ENCODE measurements at regions not wholly inside any gene's neighbourhood (a gene's known extent, or its start where the extent isn't known, plus 50 kb on each side); places are given as distances from the start of the nearest gene placed in this dataset.

DNA sequence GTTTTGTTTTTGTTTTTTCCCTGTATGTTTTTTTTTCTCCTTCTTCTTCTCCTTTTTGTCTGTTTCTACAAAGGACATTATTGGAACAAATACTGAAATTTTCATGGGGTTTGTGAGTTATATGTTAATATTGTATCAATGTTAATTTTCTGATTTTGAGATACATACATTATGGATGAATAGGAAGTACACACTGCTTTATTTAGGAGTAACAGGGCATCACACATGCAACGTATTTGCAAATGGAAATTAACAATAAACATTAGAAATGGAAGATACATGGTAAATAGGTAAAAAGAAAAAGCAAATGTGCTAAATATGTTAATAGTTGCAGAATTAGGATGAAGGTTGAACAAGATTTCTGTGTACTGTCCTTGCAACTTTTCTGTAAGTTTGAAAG is 477.2 kb upstream of the INTU start:
- no peak for DNase-seq

DNA sequence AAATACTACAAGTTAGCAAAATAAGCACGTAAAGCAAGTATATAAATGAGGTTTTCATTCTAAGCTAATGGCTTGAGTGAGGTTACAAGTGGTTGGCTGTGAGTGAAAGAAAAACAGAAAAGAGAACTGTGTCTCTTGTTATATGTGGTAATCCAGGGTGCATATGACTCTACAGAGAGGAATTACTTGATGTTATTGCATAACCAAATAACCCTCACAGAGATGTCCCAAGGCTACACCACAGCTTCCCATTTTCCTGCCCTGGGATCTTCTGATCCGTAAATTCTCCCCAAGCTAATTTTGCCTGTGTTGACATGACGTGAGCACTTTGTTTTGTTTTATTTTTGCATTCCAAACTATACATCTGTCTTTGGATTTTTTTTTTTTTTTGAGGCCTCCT is 470.0 kb upstream of the INTU start:
- DNase-seq: no peak

DNA sequence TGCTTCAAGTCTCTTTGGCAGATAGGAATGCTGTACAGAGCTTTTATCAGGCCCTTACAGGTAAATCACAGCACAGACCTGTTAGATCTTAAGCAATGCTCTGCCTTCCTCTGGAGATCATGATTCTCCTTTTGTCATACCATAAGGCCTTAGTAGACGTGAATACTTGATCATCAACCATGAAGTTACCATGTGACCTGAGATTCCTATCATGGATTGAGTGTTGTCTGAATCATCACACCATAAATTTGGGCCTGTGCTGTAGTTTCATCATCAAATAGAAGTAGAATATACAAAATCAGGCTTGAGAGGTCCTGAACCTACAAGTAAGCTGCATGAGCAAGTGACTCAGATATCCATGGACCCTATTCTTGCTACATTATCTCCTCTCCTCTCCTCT is 466.8 kb upstream of the INTU start:
- DNase-seq: no peak

DNA sequence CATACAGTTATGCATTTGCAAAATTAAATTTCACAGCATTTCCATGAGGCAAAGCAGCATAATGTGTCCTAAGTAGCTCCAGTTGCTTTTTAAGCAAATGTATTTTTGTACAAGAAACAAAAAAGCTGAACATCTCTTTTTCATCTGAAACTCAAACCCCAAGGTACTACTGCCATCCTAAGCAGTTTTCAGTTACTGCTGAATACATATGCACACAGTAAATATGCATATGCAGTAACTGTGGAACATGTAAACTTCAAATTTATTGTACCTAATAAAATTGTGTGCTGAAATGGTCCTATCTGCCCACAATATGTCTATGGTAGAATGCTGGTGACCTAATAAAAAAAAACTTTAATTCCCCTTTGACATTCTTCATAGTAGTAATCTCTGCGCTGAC is 458.6 kb upstream of the INTU start:
- no peak for DNase-seq

DNA sequence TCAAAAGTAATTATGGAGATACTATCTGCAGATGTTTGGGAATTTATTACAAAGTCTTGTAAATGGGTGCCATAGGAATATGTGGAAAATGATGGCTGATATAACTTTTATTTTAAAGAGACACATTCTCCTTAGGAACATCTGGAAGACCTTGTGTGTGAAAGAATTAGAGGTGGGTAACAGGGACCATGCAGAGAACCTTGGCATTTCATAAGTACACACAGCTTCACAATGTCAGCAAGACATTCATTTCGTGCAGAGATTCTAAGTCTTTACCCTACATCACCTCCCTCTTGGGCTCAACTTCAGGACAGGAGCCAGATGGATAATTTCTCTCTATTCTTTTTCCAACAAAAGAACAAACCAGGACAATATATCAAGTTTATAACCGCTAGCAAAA is 458.1 kb upstream of the INTU start:
- DNase-seq: peak; percentile 49

DNA sequence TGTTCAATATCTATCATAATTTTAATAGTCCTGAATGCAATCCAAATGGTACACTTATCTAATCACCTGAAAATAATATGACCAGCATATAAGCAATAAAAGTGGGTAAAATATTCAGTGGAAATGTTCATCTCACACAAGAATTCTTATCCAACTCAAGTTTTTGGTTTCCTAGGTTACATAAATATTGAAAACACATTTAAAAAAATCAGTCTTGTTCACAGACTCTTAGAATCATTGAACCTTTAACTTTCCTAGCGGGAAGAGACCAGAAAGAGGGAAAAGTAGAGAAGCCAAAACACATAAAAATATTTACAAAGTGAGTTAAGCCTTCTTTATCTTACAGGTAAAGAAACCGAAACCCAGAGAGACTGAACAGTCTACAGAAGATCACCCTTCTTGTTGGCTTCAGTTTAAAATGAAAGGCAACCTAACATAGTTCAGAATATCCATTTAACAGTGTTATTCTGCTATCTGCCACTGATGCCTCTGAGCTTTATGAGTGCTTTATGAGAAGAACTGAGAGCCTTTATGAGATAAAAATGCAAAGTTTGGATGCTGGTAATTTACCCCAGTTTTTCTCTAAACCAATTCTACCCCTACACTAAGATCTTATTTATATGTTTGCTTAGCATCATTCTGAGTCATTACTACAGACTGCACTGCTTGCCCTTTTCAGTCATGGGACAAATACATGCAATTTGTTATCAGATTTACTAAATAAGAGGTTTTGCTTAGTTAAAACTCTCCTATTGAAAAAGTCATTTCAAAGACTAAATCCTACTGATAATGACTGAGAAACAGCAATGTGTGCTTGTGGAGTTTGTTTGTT is 453.3 kb upstream of the INTU start:
- no peak for DNase-seq

DNA sequence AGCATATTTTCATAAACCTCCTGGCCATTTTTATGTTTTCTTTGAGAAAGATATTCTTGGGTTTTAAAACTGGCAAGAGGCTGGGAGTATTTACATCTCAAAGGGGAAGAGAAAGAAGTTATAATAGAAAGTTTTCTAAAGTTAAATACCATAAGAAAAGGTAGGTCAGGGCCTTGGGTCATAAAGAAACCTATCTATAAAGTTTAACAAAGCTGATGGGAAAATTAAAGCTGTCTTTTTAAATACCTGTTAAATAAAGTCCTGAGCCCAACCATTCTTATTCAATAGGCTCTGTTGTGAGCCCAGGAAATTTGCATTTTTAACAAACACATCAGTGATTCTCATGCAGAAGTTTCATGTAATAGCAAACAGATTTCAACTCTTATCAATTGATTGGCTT is 451.8 kb upstream of the INTU start:
- DNase-seq: no peak

DNA sequence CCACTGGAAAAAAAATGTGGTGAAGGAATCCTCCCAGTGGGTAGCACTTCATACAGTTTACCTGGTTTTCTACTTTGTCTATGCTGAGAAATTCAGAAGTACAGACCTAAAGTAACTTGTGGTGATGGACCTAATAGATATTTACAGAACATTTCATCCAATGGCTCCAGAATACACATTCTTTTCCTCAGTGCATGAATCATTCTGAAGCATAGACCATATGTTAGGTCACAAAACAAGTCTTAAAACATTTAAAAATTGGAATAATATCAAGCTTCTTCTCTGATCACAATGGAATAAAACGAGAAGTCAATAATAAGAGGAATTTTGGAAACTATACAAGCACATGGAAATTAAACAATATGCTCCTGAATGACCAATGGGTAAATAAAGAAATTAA is 450.1 kb upstream of the INTU start:
- no peak for DNase-seq

DNA sequence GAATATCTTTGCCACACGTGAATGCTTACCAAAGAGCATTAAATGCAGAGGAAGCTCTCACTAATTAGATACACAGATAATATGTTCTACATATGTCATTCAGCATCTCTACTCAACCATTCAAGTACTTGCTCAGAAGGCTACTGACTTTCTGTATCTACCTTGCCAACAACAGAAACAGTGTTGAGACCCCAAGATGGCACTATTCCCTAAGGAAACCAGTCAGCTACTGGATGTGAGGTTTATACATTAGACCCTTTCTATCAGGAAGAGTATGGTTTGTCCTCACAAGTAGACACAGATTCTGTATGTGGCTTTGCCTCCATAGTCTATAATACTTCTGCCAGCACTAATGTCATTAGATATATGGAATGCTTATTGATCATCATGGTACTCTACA is 443.9 kb upstream of the INTU start:
- DNase-seq: no peak

DNA sequence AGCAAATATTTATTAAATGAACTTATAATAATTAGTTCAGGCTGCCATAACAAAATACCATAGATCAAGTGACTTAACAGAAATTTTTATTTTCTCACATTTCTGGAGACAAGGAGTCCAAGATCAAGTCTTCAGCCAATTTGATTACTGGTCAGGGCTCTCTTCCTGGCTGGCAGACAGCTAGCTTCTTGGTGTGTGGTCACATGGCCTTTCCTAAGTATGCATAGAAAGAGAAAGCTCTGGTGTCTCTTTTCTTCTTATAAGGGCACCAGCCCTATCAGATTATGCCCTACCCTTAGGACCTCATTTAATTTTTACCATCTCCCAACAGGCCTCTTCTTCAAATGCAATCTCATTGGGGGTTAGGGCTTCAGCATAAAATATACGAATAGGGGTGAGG is 438.5 kb upstream of the INTU start:
- DNase-seq: no peak

DNA sequence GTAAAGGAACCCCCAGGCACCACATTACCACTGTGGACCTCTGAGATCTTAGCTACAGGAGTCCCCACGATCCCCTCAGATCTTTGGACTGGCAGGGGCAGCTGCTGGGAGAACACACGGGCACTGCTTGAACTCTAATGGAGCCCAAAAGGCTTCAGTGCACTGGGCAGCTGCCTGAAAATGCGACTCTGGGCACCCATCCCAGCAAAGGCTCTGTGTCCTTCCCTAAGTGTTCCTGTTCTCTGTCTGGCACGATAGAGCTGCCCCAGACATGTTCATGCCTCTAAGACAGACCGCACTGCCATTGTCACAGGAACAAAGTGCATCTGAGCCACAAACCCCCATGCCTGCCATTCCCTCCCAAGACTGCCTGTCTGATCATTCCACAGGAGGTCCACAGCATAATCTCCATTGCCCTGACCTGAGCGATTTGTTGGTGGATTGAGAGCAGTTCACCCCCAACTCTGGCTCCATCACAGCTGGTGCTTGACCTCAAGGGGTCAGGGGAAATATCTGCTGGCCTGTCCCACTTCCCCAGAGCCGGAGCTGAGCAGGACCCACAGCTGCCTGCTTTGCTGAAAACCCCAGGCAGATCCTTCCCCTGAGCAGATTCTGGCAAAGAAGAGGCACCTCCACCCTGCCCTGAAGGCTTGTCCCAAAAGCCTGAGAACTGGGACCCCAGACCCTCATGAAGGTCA is 436.0 kb upstream of the INTU start:
- no peak for DNase-seq

DNA sequence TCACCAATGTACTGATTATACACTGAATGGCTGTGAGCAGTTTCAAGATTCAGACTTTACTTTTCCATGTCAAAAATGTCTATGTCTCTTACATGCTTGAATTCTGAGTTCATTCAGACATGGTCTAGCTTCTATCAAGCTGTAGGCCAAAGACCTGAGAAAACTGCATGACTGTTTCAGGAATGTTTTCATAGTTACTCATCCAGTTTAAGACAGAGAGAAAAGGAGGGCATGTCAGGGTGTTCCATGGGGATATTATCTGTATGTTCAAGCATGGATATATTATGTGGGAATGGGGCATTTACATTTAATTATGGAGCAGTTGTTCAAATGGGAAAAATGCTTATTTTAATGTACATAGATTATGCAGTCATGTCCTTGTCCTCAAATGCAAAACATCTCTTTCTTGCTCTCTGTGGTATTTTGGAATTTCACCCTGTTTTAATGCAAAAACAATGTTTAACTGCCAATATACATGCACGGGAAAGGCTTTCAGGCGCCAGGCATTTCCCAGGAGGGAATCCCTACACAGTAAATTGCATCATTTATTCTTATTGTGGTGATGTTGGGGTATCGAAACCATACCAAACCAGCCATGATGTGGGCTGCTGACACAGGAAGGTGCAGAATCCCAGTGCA is 429.1 kb upstream of the INTU start:
- DNase-seq: no peak

DNA sequence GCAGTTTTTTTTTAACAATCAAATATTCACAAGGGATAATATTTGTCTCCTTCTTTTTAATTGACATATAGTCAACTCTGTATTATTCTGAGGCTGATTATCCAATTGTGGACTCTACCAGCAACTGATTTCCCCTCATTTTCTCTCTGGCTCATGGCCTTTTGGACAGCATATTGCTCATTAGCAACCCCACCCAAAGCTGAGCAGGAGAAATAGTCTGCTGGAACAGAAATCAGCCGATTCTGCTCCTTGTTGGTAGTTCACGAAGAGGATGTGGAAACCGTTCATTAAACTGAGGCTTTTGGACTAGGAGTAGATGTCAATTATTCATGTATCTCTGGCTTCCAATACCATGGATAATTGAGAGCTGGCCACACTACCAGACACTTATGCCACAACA is 428.4 kb upstream of the INTU start:
- DNase-seq: no peak

DNA sequence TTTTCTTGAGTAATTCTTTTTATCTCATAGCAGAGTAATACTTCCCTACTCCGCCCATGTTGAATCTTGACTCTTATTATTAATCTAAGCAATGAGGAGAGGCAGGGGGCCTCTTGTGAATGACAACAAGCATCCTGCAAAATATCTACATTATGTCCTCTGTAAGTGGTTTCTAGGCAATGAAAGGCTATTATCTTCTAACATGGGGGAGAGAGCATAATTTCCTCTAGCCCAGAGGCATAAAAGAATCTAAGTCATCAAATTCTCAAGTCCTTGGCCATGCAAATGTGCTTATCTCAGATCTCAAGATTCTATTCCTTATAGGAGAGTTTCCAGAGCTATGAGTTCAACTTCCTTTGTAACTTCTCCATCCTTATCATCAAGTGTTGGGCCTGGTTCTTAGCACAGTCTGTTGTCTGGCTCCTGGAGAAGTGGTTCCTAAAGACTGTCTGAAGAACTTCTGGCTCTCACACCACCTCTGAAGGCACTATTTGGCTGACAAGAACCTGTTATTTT is 423.1 kb upstream of the INTU start:
- no peak for DNase-seq

DNA sequence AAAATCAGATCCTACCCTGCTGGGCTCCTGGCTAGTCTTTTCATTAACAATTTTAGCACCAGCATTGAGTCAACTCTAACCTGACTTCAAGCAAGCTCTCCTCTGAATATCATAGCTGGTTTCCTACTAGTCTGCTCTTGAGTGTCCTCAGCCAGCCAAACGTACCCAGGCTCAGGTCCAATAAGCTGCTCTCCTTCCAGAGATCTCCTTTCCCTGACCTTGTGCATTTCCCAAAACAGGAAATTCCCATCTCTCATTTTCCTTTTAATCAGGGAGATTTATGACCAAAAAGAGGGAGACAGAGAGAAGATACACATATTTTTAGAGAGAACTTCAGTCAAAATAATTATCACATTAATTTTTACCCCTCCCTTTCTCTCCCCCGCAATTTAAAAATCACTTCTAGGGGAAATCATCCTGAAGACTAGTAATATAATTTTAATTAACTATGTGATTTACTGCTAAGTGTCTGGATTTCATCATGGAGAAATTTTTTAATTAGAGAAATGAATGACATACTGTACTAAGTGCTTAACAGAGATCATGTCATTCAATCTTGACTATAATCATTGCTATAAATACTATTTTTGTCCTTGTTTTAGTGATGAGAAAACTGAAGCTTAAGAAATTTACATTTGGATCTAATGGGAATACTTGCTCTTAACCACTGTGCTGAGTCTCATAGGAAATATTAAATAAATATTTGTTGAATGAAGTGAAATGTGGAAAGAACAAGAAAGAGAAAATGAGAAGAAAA is 421.7 kb upstream of the INTU start:
- no peak for DNase-seq

DNA sequence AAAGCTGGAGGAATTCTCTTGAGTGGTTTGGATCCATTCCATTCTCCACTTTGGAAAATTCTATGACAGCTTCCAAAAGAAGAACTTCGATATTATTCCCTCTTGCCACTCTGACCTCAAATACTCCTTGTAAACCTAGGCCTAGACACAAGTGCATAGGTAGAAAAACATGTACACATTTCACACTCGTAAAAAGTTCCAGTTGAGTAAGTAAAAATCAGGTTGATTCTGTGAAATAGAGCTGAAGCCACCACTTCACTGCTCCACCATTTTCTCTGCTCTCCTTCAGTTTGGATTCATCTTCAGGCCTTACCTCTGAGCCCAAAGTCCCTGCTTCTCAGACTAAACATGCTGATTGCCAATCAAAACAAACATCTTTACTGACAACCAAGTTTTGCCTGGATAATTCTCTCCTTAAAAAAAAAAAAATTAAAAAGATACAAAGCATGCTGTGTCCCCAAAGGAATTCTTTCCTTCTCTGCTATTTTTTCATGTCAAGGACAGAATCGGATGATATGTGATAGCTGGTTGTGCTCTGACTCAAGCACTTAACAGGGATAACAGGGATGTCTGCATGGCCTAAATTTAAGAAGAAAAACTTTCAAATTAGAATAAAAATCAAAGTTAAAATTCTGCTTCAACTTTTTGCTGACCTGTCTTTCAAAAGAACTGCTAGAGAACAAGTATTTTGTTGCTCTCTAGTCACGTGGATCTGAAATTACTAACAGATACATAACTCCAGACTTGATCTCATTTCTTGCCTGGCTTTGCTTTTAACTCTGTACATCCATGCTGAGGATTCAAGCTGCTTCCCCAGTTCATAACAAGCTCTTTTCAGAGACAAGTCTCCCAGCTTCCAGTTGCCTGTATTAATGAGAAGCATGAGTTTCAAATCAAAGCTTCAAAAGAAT is 420.9 kb upstream of the INTU start:
- no peak for DNase-seq

DNA sequence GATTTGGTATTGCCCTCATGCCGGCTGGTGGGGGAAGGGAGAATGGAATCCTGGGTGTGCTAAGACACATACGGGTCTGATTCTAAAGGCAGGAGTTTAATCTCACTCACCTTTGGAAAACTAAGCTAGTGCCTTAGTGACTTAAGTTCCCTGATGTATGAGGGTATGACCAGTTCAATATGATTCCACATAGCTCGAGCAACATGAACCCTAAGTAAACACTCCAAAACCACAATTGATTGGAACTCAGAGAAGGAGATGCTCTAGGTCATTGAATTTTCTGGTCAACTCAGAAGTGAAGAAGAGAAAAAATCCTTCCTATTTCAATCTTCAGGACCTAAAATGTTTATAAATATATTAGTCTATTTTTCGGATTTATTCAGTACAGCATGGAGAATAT is 420.1 kb upstream of the INTU start:
- no peak for DNase-seq

DNA sequence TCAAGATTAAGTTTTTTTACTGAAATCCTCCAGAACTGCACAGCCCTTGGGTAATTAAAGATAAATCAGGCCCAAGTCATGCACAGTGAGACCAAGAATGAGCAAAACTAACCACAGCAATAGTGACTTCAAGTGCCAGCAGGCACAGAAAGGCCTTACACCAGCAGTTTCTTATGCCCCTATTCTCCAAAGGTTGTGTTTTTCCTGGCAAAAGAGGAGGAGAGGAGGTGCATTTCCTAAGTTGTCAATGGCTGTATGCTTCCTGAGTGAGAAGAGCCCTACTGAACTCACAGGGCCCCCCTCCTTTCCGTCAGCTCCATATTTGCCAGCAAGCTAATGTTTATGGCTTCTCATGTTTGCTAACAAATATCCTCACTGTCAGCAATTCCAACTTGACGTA is 418.7 kb upstream of the INTU start:
- DNase-seq: no peak

DNA sequence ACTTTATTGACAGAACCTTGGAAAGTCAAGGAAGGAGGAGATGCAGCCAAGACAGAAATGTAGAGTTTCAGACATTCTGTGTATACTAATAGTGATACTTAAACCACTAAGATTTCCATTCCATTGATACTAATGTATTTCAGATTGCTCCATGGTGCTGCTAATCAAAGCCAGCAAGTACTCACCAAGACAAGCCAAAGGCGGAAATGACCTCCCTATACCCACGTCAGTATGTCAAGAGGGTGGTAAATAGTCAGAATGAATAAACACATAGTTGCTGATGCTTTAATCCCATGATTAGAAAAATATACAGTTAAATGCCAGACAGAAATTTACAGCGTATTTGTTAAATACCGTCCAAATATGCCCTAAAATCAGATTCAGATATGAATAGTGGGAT is 417.8 kb upstream of the INTU start:
- no peak for DNase-seq

DNA sequence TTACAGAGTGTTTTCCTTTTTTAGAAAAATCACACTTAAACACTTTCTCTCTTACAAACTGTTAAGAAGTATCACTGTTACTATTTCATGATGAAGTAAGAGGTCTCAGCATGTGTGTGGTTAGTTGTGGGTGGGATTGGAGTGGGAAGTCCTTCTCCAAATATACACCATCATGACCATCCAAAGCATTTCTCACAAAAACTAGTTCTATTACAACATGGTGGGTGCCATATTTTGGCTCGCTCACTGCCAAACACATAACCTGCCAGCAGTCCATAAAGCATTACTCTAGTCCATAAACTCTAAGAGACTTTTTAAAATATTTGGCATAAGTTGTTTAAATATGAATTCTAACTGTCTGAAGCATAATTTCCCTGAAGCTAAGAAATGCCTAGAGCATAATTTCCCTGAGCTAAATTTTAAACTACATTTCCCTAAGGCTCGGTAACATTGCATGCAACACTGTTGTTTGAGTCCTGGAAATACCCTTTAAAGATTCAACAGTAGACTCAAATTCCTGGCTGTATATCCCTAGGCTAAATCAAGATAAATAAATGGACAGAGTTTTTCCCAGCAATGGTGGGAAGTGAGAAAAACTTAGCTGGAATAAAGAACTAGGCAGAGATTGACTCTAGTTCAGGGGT is 415.0 kb upstream of the INTU start:
- DNase-seq: no peak

DNA sequence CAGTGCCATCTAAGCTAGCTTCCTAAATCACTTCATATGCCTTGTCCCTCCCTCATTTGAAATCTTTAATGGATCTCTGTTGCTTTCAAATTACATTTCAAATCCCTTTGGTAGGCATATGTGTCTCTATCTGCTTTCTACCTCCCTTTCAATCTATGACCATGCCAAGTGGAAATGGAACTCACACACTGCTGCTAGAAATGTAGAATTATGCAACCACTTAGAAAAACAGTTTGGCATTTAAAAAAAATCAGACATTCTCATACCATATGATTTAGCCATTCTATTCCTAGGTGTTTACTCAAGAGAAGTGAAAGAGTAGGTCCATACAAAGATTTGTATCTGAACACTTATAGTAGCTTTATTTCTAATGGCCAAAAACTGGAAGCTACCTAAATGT is 413.5 kb upstream of the INTU start:
- no peak for DNase-seq
